ENCODE measurements at regions not wholly inside any gene's neighbourhood (a gene's known extent, or its start where the extent isn't known, plus 50 kb on each side); places are given as distances from the start of the nearest gene placed in this dataset.

GRCh38 chr13:39257642-39258041 is 219.4 kb downstream of the NHLRC3 start:
- TF ChIP-seq CTCF (IDR thresholded peaks at IDR 0.05; ENCODE audit: insufficient read depth, low read length): no peak
- no peak overlapping the region for H3K4me3 ChIP-seq (ENCODE audit: low read depth, low read length)
- DNase-seq (ENCODE audit: low read depth): no peak

GRCh38 chr13:39259371-39260140 is 221.3 kb downstream of the NHLRC3 start:
- no peak overlapping the region for H3K4me3 ChIP-seq (ENCODE audit: low read depth, low read length)
- no peak for DNase-seq (ENCODE audit: low read depth)
- no peak for TF ChIP-seq CTCF (IDR thresholded peaks at IDR 0.05; ENCODE audit: insufficient read depth, low read length)

GRCh38 chr13:39263033-39263432 is 224.8 kb downstream of the NHLRC3 start:
- no peak overlapping the region for H3K4me3 ChIP-seq (ENCODE audit: low read depth, low read length)
- DNase-seq (ENCODE audit: low read depth): peak; percentile 39
- TF ChIP-seq CTCF (IDR thresholded peaks at IDR 0.05; ENCODE audit: insufficient read depth, low read length): peak; percentile 70

GRCh38 chr13:39263531-39263930 is 225.3 kb downstream of the NHLRC3 start:
- H3K4me3 ChIP-seq (ENCODE audit: low read depth, low read length): no peak overlapping the region
- TF ChIP-seq CTCF (IDR thresholded peaks at IDR 0.05; ENCODE audit: insufficient read depth, low read length): no peak
- DNase-seq (ENCODE audit: low read depth): no peak

GRCh38 chr13:39266426-39266825 is 228.2 kb downstream of the NHLRC3 start:
- no peak overlapping the region for H3K4me3 ChIP-seq (ENCODE audit: low read depth, low read length)
- no peak for TF ChIP-seq CTCF (IDR thresholded peaks at IDR 0.05; ENCODE audit: insufficient read depth, low read length)
- DNase-seq (ENCODE audit: low read depth): no peak

GRCh38 chr13:39268398-39268797 is 230.1 kb downstream of the NHLRC3 start:
- TF ChIP-seq CTCF (IDR thresholded peaks at IDR 0.05; ENCODE audit: insufficient read depth, low read length): no peak
- DNase-seq (ENCODE audit: low read depth): no peak
- H3K4me3 ChIP-seq (ENCODE audit: low read depth, low read length): no peak overlapping the region

- H3K4me3 ChIP-seq (ENCODE audit: low read depth, low read length): no peak overlapping the region
- TF ChIP-seq CTCF (IDR thresholded peaks at IDR 0.05; ENCODE audit: insufficient read depth, low read length): no peak
- DNase-seq (ENCODE audit: low read depth): no peak
Observed at GRCh38 chr13:39269004-39269403, 230.7 kb downstream of the NHLRC3 start.

Measured in fibroblast of the aortic adventitia (primary cell).